HUES64 (cell line): ENCODE measurements at regions not wholly inside any gene's neighbourhood (a gene's known extent, or its start where the extent isn't known, plus 50 kb on each side); places are given as distances from the start of the nearest gene placed in this dataset.
A peak's percentile ranks its signal among the peaks of the same experiment; 100 is the strongest.
"Not testable (repeated sequence)": the region's sequence is repeated elsewhere in the genome, so short reads cannot be mapped to it uniquely, and the experiment has no call there.

Experiments used
- H3K27ac ChIP-seq: 2 replicates; pipeline ENCODE4 v1.7.0; 2013; ENCODE audit warnings: low read depth, low read length, inconsistent platforms
- H3K27me3 ChIP-seq: 2 replicates; pipeline ENCODE4 v1.6.1; 2013; ENCODE audit warnings: mild to moderate bottlenecking, low read length; ENCODE audit not compliant: insufficient read depth
- H3K36me3 ChIP-seq: 2 replicates; pipeline ENCODE4 v1.6.1; 2013; ENCODE audit warnings: mild to moderate bottlenecking, low read length; ENCODE audit not compliant: insufficient read depth
- H3K4me1 ChIP-seq: 2 replicates; pipeline ENCODE4 v1.6.1; 2013; ENCODE audit warnings: mild to moderate bottlenecking, low read length, moderate library complexity; ENCODE audit not compliant: insufficient read depth
- H3K4me3 ChIP-seq: 2 replicates; pipeline ENCODE4 v1.5.1; 2013; ENCODE audit warnings: mild to moderate bottlenecking, low read length, moderate library complexity
- H3K9ac ChIP-seq: 2 replicates; pipeline ENCODE4 v1.6.1; 2013; ENCODE audit warnings: mild to moderate bottlenecking, low read depth, low read length
- H3K9me3 ChIP-seq: 2 replicates; pipeline ENCODE4 v1.6.1; 2013; ENCODE audit warnings: low read depth, low read length; ENCODE audit not compliant: insufficient read depth
- WGBS: fragments of 150-250, 120-280 bp; methylation state at CpG from one replicate; pipeline ENCODE4 v1.1.7; 2013; ENCODE audit warnings: missing lambda C conversion rate; 5-methylcytosine and 5-hydroxymethylcytosine counted together

- Histone ChIP-seq H3K4me3 (no peak overlapping the region), H3K9me3 (no peaks in the 10 kb centered on the region), H3K27me3 (no peaks in the 10 kb centered on the region), H3K36me3 (no peaks in the 10 kb centered on the region), H3K27ac (no peak overlapping the region), H3K4me1 (no peaks in the 10 kb centered on the region), H3K9ac (no peak overlapping the region)
Measured at GRCh38 chr12:105874121-105874520, 264.6 kb downstream of the NUAK1 start.

- Histone ChIP-seq H3K9ac (no peak overlapping the region), H3K27ac (no peak overlapping the region), H3K4me3 (no peak overlapping the region), H3K27me3 (no peaks in the 10 kb centered on the region), H3K9me3 (no peaks in the 10 kb centered on the region), H3K4me1 (no peaks in the 10 kb centered on the region), H3K36me3 (no peaks in the 10 kb centered on the region)
- no CpG with 5 or more reads among the region's 2 CpGs for WGBS
Measured at GRCh38 chr12:105876396-105876927, 262.3 kb downstream of the NUAK1 start.

- Histone ChIP-seq H3K27me3 (no peaks in the 10 kb centered on the region), H3K4me1 (no peaks in the 10 kb centered on the region), H3K4me3 (no peak overlapping the region), H3K36me3 (no peaks in the 10 kb centered on the region), H3K9me3 (no peaks in the 10 kb centered on the region), H3K27ac (no peak overlapping the region), H3K9ac (no peak overlapping the region)
- 95% methylated on average over 3 of the region's 3 CpGs for WGBS
Measured at GRCh38 chr12:105878964-105879363, 259.8 kb downstream of the NUAK1 start.

GRCh38 chr12:105880824-105881388 is 257.8 kb downstream of the NUAK1 start:
- Histone ChIP-seq H3K27me3 (no peaks in the 10 kb centered on the region), H3K9ac (no peak overlapping the region), H3K36me3 (no peaks in the 10 kb centered on the region), H3K27ac (no peak overlapping the region), H3K9me3 (no peaks in the 10 kb centered on the region), H3K4me1 (no peaks in the 10 kb centered on the region), H3K4me3 (no peak overlapping the region)
- 93% methylated on average over 2 of the region's 2 CpGs for WGBS

GRCh38 chr12:105882404-105882803 is 256.4 kb downstream of the NUAK1 start:
- Histone ChIP-seq H3K36me3 (no peaks in the 10 kb centered on the region), H3K27me3 (no peaks in the 10 kb centered on the region), H3K4me1 (no peaks in the 10 kb centered on the region), H3K9ac (no peak overlapping the region), H3K4me3 (no peak overlapping the region), H3K27ac (no peak overlapping the region), H3K9me3 (no peaks in the 10 kb centered on the region)
- WGBS, result 84% methylated on average over 1 of the region's 1 CpG

GRCh38 chr12:105887131-105887530 is 251.6 kb downstream of the NUAK1 start:
- Histone ChIP-seq H3K36me3 (no peaks in the 10 kb centered on the region), H3K4me3 (no peak overlapping the region), H3K27me3 (no peaks in the 10 kb centered on the region), H3K9ac (no peak overlapping the region), H3K27ac (no peak overlapping the region), H3K9me3 (no peaks in the 10 kb centered on the region), H3K4me1 (no peaks in the 10 kb centered on the region)
- 76% methylated on average over 3 of the region's 3 CpGs for WGBS

- H3K9me3 ChIP-seq, result no peaks in the 10 kb centered on the region
- H3K9ac ChIP-seq, result no peak overlapping the region
- 92% methylated on average over 4 of the region's 4 CpGs for WGBS
- no peaks in the 10 kb centered on the region for H3K36me3 ChIP-seq
- no peak overlapping the region for H3K27ac ChIP-seq
- no peaks in the 10 kb centered on the region for H3K4me1 ChIP-seq
- no peak overlapping the region for H3K4me3 ChIP-seq
- H3K27me3 ChIP-seq, result no peaks in the 10 kb centered on the region
Measured at GRCh38 chr12:105888696-105889095, 250.1 kb downstream of the NUAK1 start.

- Histone ChIP-seq H3K4me1 (peaks cover 5% of the 10 kb centered on the region; the same call in 1 of the 2 replicates), H3K9me3 (no peaks in the 10 kb centered on the region), H3K36me3 (no peaks in the 10 kb centered on the region), H3K27me3 (no peaks in the 10 kb centered on the region), H3K9ac (no peak overlapping the region), H3K4me3 (no peak overlapping the region), H3K27ac (no peak overlapping the region)
- 84% methylated on average over 4 of the region's 4 CpGs for WGBS
Measured at GRCh38 chr12:105892362-105892910, 246.3 kb downstream of the NUAK1 start.

- H3K27me3 ChIP-seq, H3K9me3 ChIP-seq, H3K4me1 ChIP-seq, H3K27ac ChIP-seq, H3K36me3 ChIP-seq, H3K9ac ChIP-seq, H3K4me3 ChIP-seq: not testable (repeated sequence)
- 88% methylated on average over 10 of the region's 10 CpGs for WGBS
Measured at GRCh38 chr12:105895197-105895832, 243.4 kb downstream of the NUAK1 start.

GRCh38 chr12:105897311-105897725 is 241.4 kb downstream of the NUAK1 start:
- WGBS, result 14% methylated on average over 1 of the region's 1 CpG
- Histone ChIP-seq H3K9me3 (no peaks in the 10 kb centered on the region), H3K27ac (peak overlapping the region; percentile 64; the same call in 1 of the 2 replicates), H3K4me1 (peaks cover 8% of the 10 kb centered on the region; the same call in 1 of the 2 replicates), H3K36me3 (no peaks in the 10 kb centered on the region), H3K4me3 (no peak overlapping the region), H3K9ac (no peak overlapping the region), H3K27me3 (no peaks in the 10 kb centered on the region)

GRCh38 chr12:105898271-105898670 is 240.5 kb downstream of the NUAK1 start:
- H3K4me3 ChIP-seq, H3K9me3 ChIP-seq, H3K27me3 ChIP-seq, H3K4me1 ChIP-seq, H3K9ac ChIP-seq, H3K36me3 ChIP-seq: not testable (repeated sequence)
- WGBS, result 77% methylated on average over 6 of the region's 6 CpGs
- peak overlapping the region; percentile 64; the same call in 1 of the 2 replicates for H3K27ac ChIP-seq
